ENCODE measurements at regions not wholly inside any gene's neighbourhood (a gene's known extent, or its start where the extent isn't known, plus 50 kb on each side); places are given as distances from the start of the nearest gene placed in this dataset.
"Not testable (repeated sequence)": the region's sequence is repeated elsewhere in the genome, so short reads cannot be mapped to it uniquely, and the experiment has no call there.

DNA sequence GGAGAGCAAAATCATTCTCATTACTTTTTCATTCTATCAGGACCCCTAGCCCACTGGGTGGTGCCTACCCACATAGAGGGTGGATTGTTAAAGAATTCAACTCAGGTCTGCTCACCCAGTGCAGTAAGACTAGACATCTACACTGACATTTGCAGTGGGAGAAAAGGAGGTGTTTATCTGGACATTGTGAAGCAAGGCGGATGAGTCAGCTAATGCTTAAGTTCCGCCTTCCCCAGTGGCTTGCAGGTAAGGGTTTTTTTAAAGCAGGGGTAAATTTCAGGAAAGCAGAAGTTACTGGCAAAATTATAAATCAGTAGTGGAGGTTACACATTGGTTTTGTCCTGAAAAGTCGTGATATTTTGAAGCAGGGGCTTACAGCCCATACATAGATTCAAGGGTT lies 359.2 kb upstream of the NPAP1 start:
- TF ChIP-seq, protein P1, sequence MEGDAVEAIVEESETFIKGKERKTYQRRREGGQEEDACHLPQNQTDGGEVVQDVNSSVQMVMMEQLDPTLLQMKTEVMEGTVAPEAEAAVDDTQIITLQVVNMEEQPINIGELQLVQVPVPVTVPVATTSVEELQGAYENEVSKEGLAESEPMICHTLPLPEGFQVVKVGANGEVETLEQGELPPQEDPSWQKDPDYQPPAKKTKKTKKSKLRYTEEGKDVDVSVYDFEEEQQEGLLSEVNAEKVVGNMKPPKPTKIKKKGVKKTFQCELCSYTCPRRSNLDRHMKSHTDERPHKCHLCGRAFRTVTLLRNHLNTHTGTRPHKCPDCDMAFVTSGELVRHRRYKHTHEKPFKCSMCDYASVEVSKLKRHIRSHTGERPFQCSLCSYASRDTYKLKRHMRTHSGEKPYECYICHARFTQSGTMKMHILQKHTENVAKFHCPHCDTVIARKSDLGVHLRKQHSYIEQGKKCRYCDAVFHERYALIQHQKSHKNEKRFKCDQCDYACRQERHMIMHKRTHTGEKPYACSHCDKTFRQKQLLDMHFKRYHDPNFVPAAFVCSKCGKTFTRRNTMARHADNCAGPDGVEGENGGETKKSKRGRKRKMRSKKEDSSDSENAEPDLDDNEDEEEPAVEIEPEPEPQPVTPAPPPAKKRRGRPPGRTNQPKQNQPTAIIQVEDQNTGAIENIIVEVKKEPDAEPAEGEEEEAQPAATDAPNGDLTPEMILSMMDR (conservative IDR thresholded peaks at IDR 0.05), result not testable (repeated sequence)
- TF ChIP-seq EZH2 (IDR thresholded peaks at IDR 0.05; ENCODE audit: low read depth), result not testable (repeated sequence)

Data from PC-9 (cell line).